ENCODE measurements at regions not wholly inside any gene's neighbourhood (a gene's known extent, or its start where the extent isn't known, plus 50 kb on each side); places are given as distances from the start of the nearest gene placed in this dataset.

DNA sequence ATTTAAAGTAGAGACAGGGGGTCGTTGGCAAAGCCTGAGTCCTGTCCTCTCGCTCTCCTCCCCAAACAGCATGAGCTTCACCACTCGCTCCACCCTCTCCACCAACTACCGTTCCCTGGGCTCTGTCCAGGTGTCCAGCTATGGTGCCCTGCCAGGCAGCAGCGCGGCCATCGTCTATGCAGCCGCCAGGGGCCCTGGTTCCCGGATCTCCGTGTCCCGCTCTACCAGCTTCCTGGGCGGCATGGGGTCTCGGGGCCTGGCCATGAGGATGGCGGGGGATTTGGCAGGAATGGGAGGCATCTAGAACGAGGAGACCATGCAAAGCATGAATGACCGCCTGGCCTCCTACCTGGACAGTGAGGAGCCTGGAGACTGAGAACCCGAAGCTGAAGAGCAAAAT, 1117.2 kb upstream of the MIR17HG start:
- Histone ChIP-seq H3K4me2 (ENCODE audit: low read length) (no peak overlapping the region), H3K4me3 (replicated peaks in 1 of 2; ENCODE audit: low read depth in 1 of 2, low read length in 2 of 2) (no peak overlapping the region), H4K20me1 (ENCODE audit: insufficient read depth) (no peaks in the 10 kb centered on the region), H3K9me2 (ENCODE audit: insufficient read depth) (no peaks in the 10 kb centered on the region), H3K27me3 (ENCODE audit: insufficient read depth, low read length) (no peaks in the 10 kb centered on the region), H3K9me3 (ENCODE audit: control insufficient read depth in 1 of 2, insufficient read depth in 1 of 2, low read depth in 1 of 2, low read length in 2 of 2) (no peaks in the 10 kb centered on the region; a peak in 1 of 4 replicates), H3K4me1 (ENCODE audit: control insufficient read depth in 1 of 2, insufficient read depth in 2 of 2, low read length in 2 of 2) (no peaks in the 10 kb centered on the region), H2AFZ (ENCODE audit: low read depth, low read length, poor library complexity, severe bottlenecking) (no peak overlapping the region), H3K9ac (ENCODE audit: low read length) (no peak overlapping the region), H3K27ac (ENCODE audit: low read depth, low read length) (no peak overlapping the region), H3K79me2 (ENCODE audit: insufficient read depth, low read length) (no peaks in the 10 kb centered on the region), H3K36me3 (ENCODE audit: control insufficient read depth in 1 of 2, insufficient read depth in 2 of 2, low read length in 2 of 2) (no peaks in the 10 kb centered on the region)
- intact Hi-C loops (cut with micrococcal nuclease): no loop called here
- ATAC-seq (no peak), DNase-seq (ENCODE audit: low read depth, low spot score) (no peak)
- POLR2A ChIA-PET: no interaction called here
- no TSS peak for BruUV-seq (replicated peaks)
- TF ChIP-seq FOSL1 (IDR thresholded peaks at IDR 0.05; ENCODE audit: low read depth) (no peak), CTCF (IDR thresholded peaks at IDR 0.05 in 2 of 3, conservative IDR thresholded peaks at IDR 0.05 in 1 of 3; ENCODE audit: borderline replicate concordance in 1 of 3, insufficient read depth in 1 of 3, low read depth in 2 of 3, low read length in 2 of 3) (no peak), EZH2phosphoT487 (IDR thresholded peaks at IDR 0.05; ENCODE audit: borderline replicate concordance) (no peak)
- RAD21 ChIA-PET (ENCODE audit: low non-redundant PET in 1 of 2, low total read pairs in 2 of 2, uncharacterized antibody in 2 of 2, unreplicated experiment in 2 of 2): no interaction called here
- CTCF ChIA-PET: no interaction called here

GRCh38 chr13:90232291-90232690, 1115.2 kb upstream of the MIR17HG start:
- ATAC-seq (no peak), DNase-seq (ENCODE audit: low read depth, low spot score) (no peak)
- no peak overlapping the region for H3K9ac ChIP-seq (ENCODE audit: low read length)
- H3K4me3 ChIP-seq (replicated peaks in 1 of 2; ENCODE audit: low read depth in 1 of 2, low read length in 2 of 2): no peak overlapping the region
- no peaks in the 10 kb centered on the region for H3K27me3 ChIP-seq (ENCODE audit: insufficient read depth, low read length)
- RAD21 ChIA-PET (ENCODE audit: low non-redundant PET in 1 of 2, low total read pairs in 2 of 2, uncharacterized antibody in 2 of 2, unreplicated experiment in 2 of 2): no interaction called here
- CTCF ChIA-PET: no interaction called here
- TF ChIP-seq RAD21 (IDR thresholded peaks at IDR 0.05; ENCODE audit: low read depth) (no peak), ZFX (IDR thresholded peaks at IDR 0.05) (no peak), YY1 (IDR thresholded peaks at IDR 0.05; ENCODE audit: extremely low read depth, insufficient replicate concordance, low read depth, low read length) (no peak), POLR2AphosphoS5 (IDR thresholded peaks at IDR 0.05; ENCODE audit: low read depth, low read length) (no peak), CEBPB (IDR thresholded peaks at IDR 0.05; ENCODE audit: low read depth) (no peak), SP1 (IDR thresholded peaks at IDR 0.05; ENCODE audit: low read depth) (no peak), ZBTB33 (IDR thresholded peaks at IDR 0.05; ENCODE audit: extremely low read depth, insufficient replicate concordance, low read length) (no peak)
- no peak overlapping the region for H3K4me2 ChIP-seq (ENCODE audit: low read length)
- H3K9me2 ChIP-seq (ENCODE audit: insufficient read depth): no peaks in the 10 kb centered on the region
- H3K79me2 ChIP-seq (ENCODE audit: insufficient read depth, low read length): no peaks in the 10 kb centered on the region
- BruUV-seq (replicated peaks): no TSS peak
- intact Hi-C loops (cut with micrococcal nuclease): no loop called here
- H3K9me3 ChIP-seq (ENCODE audit: control insufficient read depth in 1 of 2, insufficient read depth in 1 of 2, low read depth in 1 of 2, low read length in 2 of 2): no peaks in the 10 kb centered on the region; a peak in 1 of 4 replicates
- no peaks in the 10 kb centered on the region for H3K4me1 ChIP-seq (ENCODE audit: control insufficient read depth in 1 of 2, insufficient read depth in 2 of 2, low read length in 2 of 2)
- H3K36me3 ChIP-seq (ENCODE audit: control insufficient read depth in 1 of 2, insufficient read depth in 2 of 2, low read length in 2 of 2): no peaks in the 10 kb centered on the region
- no peak overlapping the region for H2AFZ ChIP-seq (ENCODE audit: low read depth, low read length, poor library complexity, severe bottlenecking)
- POLR2A ChIA-PET: no interaction called here
- H4K20me1 ChIP-seq (ENCODE audit: insufficient read depth): no peaks in the 10 kb centered on the region
- no peak overlapping the region for H3K27ac ChIP-seq (ENCODE audit: low read depth, low read length)

Data from HCT116 (cell line).